Osteocyte (in vitro differentiated cells): ENCODE measurements at regions not wholly inside any gene's neighbourhood (a gene's known extent, or its start where the extent isn't known, plus 50 kb on each side); places are given as distances from the start of the nearest gene placed in this dataset.

Experiments
- DNase-seq: peaks from one replicate; pipeline ENCODE4 v3.0.0; 2021; ENCODE audit warnings: mixed read lengths; ENCODE audit not compliant: unreplicated experiment; ENCODE audit errors: extremely low spot score
- H3K27ac Mint-ChIP-seq: one replicate; pipeline ENCODE4 v1.8.0; 2021; ENCODE audit warnings: mild to moderate bottlenecking, mixed read lengths; ENCODE audit not compliant: unreplicated experiment
- H3K27me3 Mint-ChIP-seq: one replicate; pipeline ENCODE4 v1.8.0; 2021; ENCODE audit warnings: mixed read lengths; ENCODE audit not compliant: unreplicated experiment
- H3K36me3 Mint-ChIP-seq: one replicate; pipeline ENCODE4 v1.8.0; 2021; ENCODE audit warnings: mixed read lengths; ENCODE audit not compliant: unreplicated experiment
- H3K4me1 Mint-ChIP-seq: one replicate; pipeline ENCODE4 v1.8.0; 2021; ENCODE audit warnings: mixed read lengths; ENCODE audit not compliant: unreplicated experiment
- H3K4me3 Mint-ChIP-seq: one replicate; pipeline ENCODE4 v1.8.0; 2021; ENCODE audit warnings: mild to moderate bottlenecking, moderate library complexity, mixed read lengths; ENCODE audit not compliant: unreplicated experiment
- H3K9me3 Mint-ChIP-seq: one replicate; pipeline ENCODE4 v1.8.0; 2021; ENCODE audit warnings: mixed read lengths; ENCODE audit not compliant: unreplicated experiment
- CTCF ChIP-seq: fragments of 200-600 bp; sonication (generic); IDR thresholded peaks from 2 replicates; pipeline ENCODE4 v1.5.0; 2021; ENCODE audit warnings: antibody characterized with exemption, mild to moderate bottlenecking, moderate library complexity

- Mint-ChIP-seq H3K27me3 (peaks cover 25% of the 10 kb centered on the region), H3K27ac (no peak overlapping the region), H3K9me3 (no peaks in the 10 kb centered on the region), H3K4me3 (no peak overlapping the region), H3K36me3 (no peaks in the 10 kb centered on the region), H3K4me1 (peaks cover 4% of the 10 kb centered on the region)
- DNase-seq: no peak
- no peak for TF ChIP-seq CTCF
Measured at GRCh38 chr11:19428206-19429002, 187.7 kb upstream of the E2F8 start.

- H3K36me3 Mint-ChIP-seq: no peaks in the 10 kb centered on the region
- no peaks in the 10 kb centered on the region for H3K9me3 Mint-ChIP-seq
- no peak for TF ChIP-seq CTCF
- H3K4me1 Mint-ChIP-seq: no peaks in the 10 kb centered on the region
- no peak overlapping the region for H3K4me3 Mint-ChIP-seq
- DNase-seq: no peak
- peaks cover 28% of the 10 kb centered on the region for H3K27me3 Mint-ChIP-seq
- H3K27ac Mint-ChIP-seq: no peak overlapping the region
Measured at GRCh38 chr11:19426756-19427403, 186.1 kb upstream of the E2F8 start.

GRCh38 chr11:19426011-19426755 is 185.4 kb upstream of the E2F8 start:
- H3K36me3 Mint-ChIP-seq: no peaks in the 10 kb centered on the region
- H3K27me3 Mint-ChIP-seq: peaks cover 25% of the 10 kb centered on the region
- no peak overlapping the region for H3K27ac Mint-ChIP-seq
- H3K4me1 Mint-ChIP-seq: no peaks in the 10 kb centered on the region
- no peak for DNase-seq
- no peaks in the 10 kb centered on the region for H3K9me3 Mint-ChIP-seq
- no peak overlapping the region for H3K4me3 Mint-ChIP-seq
- no peak for TF ChIP-seq CTCF

- Mint-ChIP-seq H3K4me1 (peaks cover 8% of the 10 kb centered on the region), H3K36me3 (no peaks in the 10 kb centered on the region), H3K4me3 (no peak overlapping the region), H3K27me3 (peaks cover 17% of the 10 kb centered on the region), H3K9me3 (no peaks in the 10 kb centered on the region), H3K27ac (no peak overlapping the region)
- no peak for DNase-seq
- no peak for TF ChIP-seq CTCF
Measured at GRCh38 chr11:19422276-19422675, 181.5 kb upstream of the E2F8 start.
